HCT116 (cell line): ENCODE measurements at regions not wholly inside any gene's neighbourhood (a gene's known extent, or its start where the extent isn't known, plus 50 kb on each side); places are given as distances from the start of the nearest gene placed in this dataset.

Source experiments
- ATAC-seq: fragments of 200-7000 bp; cut with Tn5 transposase; 2 replicates; pipeline ENCODE4 v1.9.1; 2020; ENCODE audit warnings: mild to moderate bottlenecking, moderate library complexity
- BruUV-seq: library from RNA; stranded (reverse); fragments of 400-500 nt; replicated peaks from 2 replicates; lab custom pipeline; 2021; lab: Mats Ljungman, UMichigan
- CTCF ChIA-PET: fragments of 300-600 bp; sonication (Branson Sonifier 250); formaldehyde crosslinking; loops from one replicate; lab custom pipeline; 2021; ENCODE audit warnings: antibody characterized with exemption; lab: Charles Lee
- POLR2A ChIA-PET: fragments of 300-600, 350-600 bp; sonication (Branson Sonifier 250); formaldehyde crosslinking; loops from one replicate; lab custom pipeline; 2021; ENCODE audit warnings: antibody characterized with exemption; lab: Charles Lee
- RAD21 ChIA-PET, 2 experiments: fragments of 300-600 bp; sonication (Branson Sonifier 250); formaldehyde crosslinking; loops; one replicate each; lab custom pipeline; 2023; ENCODE audit warnings: low total read pairs in 2 of 2; ENCODE audit not compliant: uncharacterized antibody in 2 of 2, unreplicated experiment in 2 of 2, low non-redundant PET in 1 of 2; lab: Charles Lee
- DNase-seq: peaks from one replicate; pipeline ENCODE4 v3.0.0-alpha.2; 2010; ENCODE audit warnings: low read depth, low spot score
- H2AFZ ChIP-seq: fragments of 200-600 bp; shearing (Covaris generic), sonication (generic); 2 replicates; pipeline ENCODE4 v1.6.1; 2017; ENCODE audit warnings: low read depth, mixed run types, mixed read lengths, antibody characterized with exemption, low read length; ENCODE audit not compliant: poor library complexity, severe bottlenecking
- H3K27ac ChIP-seq: 2 replicates; pipeline ENCODE4 v1.5.1; 2012; ENCODE audit warnings: low read depth, low read length
- H3K27me3 ChIP-seq: fragments of 200-600 bp; sonication (generic); 2 replicates; pipeline ENCODE4 v1.6.1; 2016; ENCODE audit warnings: mixed run types, low read length, mixed read lengths; ENCODE audit not compliant: insufficient read depth
- H3K36me3 ChIP-seq, 2 experiments: fragments of 200-500 bp in 1 of 2; fragments of 200-600 bp in 1 of 2; sonication (Bioruptor generic) in 1 of 2; sonication (generic) in 1 of 2; 2 replicates each; pipeline versions ENCODE4 v1.5.1 to v1.6.1; 2014 to 2016; ENCODE audit warnings: low read length in 2 of 2, inconsistent platforms in 1 of 2, mixed read lengths in 1 of 2, mixed run types in 1 of 2; ENCODE audit not compliant: insufficient read depth in 2 of 2, control insufficient read depth in 1 of 2
- H3K4me1 ChIP-seq, 2 experiments: fragments of 200-600 bp in 1 of 2; sonication (generic) in 1 of 2; 2 replicates each; pipeline versions ENCODE4 v1.5.1 to v1.6.1; 2012 to 2017; ENCODE audit warnings: low read length in 2 of 2, inconsistent platforms in 1 of 2, mild to moderate bottlenecking in 1 of 2, mixed read lengths in 1 of 2, mixed run types in 1 of 2, moderate library complexity in 1 of 2; ENCODE audit not compliant: insufficient read depth in 2 of 2, control insufficient read depth in 1 of 2
- H3K4me2 ChIP-seq: fragments of 200-600 bp; sonication (generic); 2 replicates; pipeline ENCODE4 v1.6.1; 2017; ENCODE audit warnings: mixed run types, low read length, mixed read lengths
- H3K4me3 ChIP-seq, 2 experiments: fragments of 200-600 bp in 1 of 2; sonication (generic) in 1 of 2; replicated peaks in 1 of 2; 2 replicates each; pipeline ENCODE4 v1.5.1; 2011 to 2016; ENCODE audit warnings: low read length in 2 of 2, control low read depth in 1 of 2, low read depth in 1 of 2, mild to moderate bottlenecking in 1 of 2, mixed read lengths in 1 of 2, mixed run types in 1 of 2
- H3K79me2 ChIP-seq: fragments of 200-600 bp; sonication (generic); 2 replicates; pipeline ENCODE4 v1.6.1; 2017; ENCODE audit warnings: mild to moderate bottlenecking, mixed run types, low read length, moderate library complexity, mixed read lengths; ENCODE audit not compliant: insufficient read depth
- H3K9ac ChIP-seq: fragments of 200-600 bp; sonication (generic); 2 replicates; pipeline ENCODE4 v1.6.1; 2016; ENCODE audit warnings: low read length, mixed read lengths
- H3K9me2 ChIP-seq: fragments of 200-600 bp; sonication (generic), shearing (Covaris generic); 2 replicates; pipeline ENCODE4 v1.6.1; 2017; ENCODE audit warnings: mixed run types, mild to moderate bottlenecking, moderate library complexity; ENCODE audit not compliant: insufficient read depth
- H3K9me3 ChIP-seq, 2 experiments: fragments of 200-500 bp in 1 of 2; fragments of 200-600 bp in 1 of 2; sonication (Bioruptor generic) in 1 of 2; sonication (generic) in 1 of 2; 2 replicates each; pipeline ENCODE4 v1.6.1; 2014 to 2017; ENCODE audit warnings: low read length in 2 of 2, mixed read lengths in 2 of 2, inconsistent platforms in 1 of 2, low read depth in 1 of 2, mild to moderate bottlenecking in 1 of 2, mixed run types in 1 of 2, moderate library complexity in 1 of 2; ENCODE audit not compliant: control insufficient read depth in 1 of 2, insufficient read depth in 1 of 2
- H4K20me1 ChIP-seq: fragments of 200-600 bp; sonication (generic), shearing (Covaris generic); 2 replicates; pipeline ENCODE4 v1.6.1; 2017; ENCODE audit warnings: mixed run types, mild to moderate bottlenecking, moderate library complexity; ENCODE audit not compliant: insufficient read depth
- CBX3 ChIP-seq: IDR thresholded peaks from 2 replicates; pipeline ENCODE4 v1.6.1; 2012; ENCODE audit warnings: low read depth
- CEBPB ChIP-seq: IDR thresholded peaks from 2 replicates; pipeline ENCODE4 v1.6.1; 2012; ENCODE audit warnings: low read depth
- EGR1 ChIP-seq: IDR thresholded peaks from 2 replicates; pipeline ENCODE4 v1.6.1; 2012; ENCODE audit warnings: low read depth
- ELF1 ChIP-seq: IDR thresholded peaks from 2 replicates; pipeline ENCODE4 v1.6.1; 2012; ENCODE audit warnings: low read depth, borderline replicate concordance
- EZH2 ChIP-seq: fragments of 200-600 bp; sonication (generic); IDR thresholded peaks from 2 replicates; pipeline ENCODE4 v1.6.1; 2017; ENCODE audit warnings: antibody characterized with exemption, mixed run types
- EZH2phosphoT487 ChIP-seq: fragments of 200-600 bp; IDR thresholded peaks from 2 replicates; pipeline ENCODE4 v1.6.1; 2018; ENCODE audit warnings: antibody characterized with exemption, borderline replicate concordance
- FOSL1 ChIP-seq: IDR thresholded peaks from 2 replicates; pipeline ENCODE4 v1.6.1; 2012; ENCODE audit warnings: low read depth
- JUND ChIP-seq: IDR thresholded peaks from 2 replicates; pipeline ENCODE4 v1.6.1; 2012
- POLR2A ChIP-seq: IDR thresholded peaks from 2 replicates; pipeline ENCODE4 v1.7.0; 2011; ENCODE audit warnings: borderline replicate concordance; ENCODE audit not compliant: insufficient read depth, insufficient read length; ENCODE audit errors: extremely low read depth
- POLR2AphosphoS5 ChIP-seq: IDR thresholded peaks from 2 replicates; pipeline ENCODE4 v1.6.1; 2011; ENCODE audit warnings: mild to moderate bottlenecking, low read depth, low read length, moderate library complexity
- SIN3A ChIP-seq: IDR thresholded peaks from 2 replicates; pipeline ENCODE4 v1.6.1; 2012; ENCODE audit warnings: low read depth
- SP1 ChIP-seq: IDR thresholded peaks from 2 replicates; pipeline ENCODE4 v1.6.1; 2012; ENCODE audit warnings: low read depth
- SRF ChIP-seq: IDR thresholded peaks from 2 replicates; pipeline ENCODE4 v1.6.1; 2012; ENCODE audit warnings: low read depth
- YY1 ChIP-seq: IDR thresholded peaks from 2 replicates; pipeline ENCODE4 v1.6.1; 2011; ENCODE audit warnings: low read length, low read depth, moderate library complexity, mild to moderate bottlenecking; ENCODE audit not compliant: insufficient replicate concordance; ENCODE audit errors: extremely low read depth
- ZNF274 ChIP-seq: fragments of 200-500 bp; sonication (Bioruptor generic); IDR thresholded peaks from 2 replicates; pipeline ENCODE4 v1.6.1; 2014; ENCODE audit warnings: mild to moderate bottlenecking, low read depth, low read length, inconsistent platforms
- intact Hi-C: fragments of 100-400 bp; cut with micrococcal nuclease; formaldehyde crosslinking; loops from 2 replicates; pipeline ENCODE4 v1.10.0; 2022
- TF ChIP-seq, protein P1 (sequence below): IDR thresholded peaks from 2 replicates; pipeline ENCODE4 v1.6.1; 2012
- TF ChIP-seq, protein P2 (sequence below), 3 experiments: fragments of 200-600 bp in 1 of 3; sonication (generic) in 1 of 3; IDR thresholded peaks in 2 of 3; conservative IDR thresholded peaks in 1 of 3; 2 replicates each; pipeline ENCODE4 v1.5.1; 2012 to 2017; ENCODE audit warnings: low read depth in 2 of 3, low read length in 2 of 3, antibody characterized with exemption in 1 of 3, borderline replicate concordance in 1 of 3, control low read depth in 1 of 3, mild to moderate bottlenecking in 1 of 3, mixed read lengths in 1 of 3, mixed run types in 1 of 3, moderate library complexity in 1 of 3; ENCODE audit not compliant: insufficient read depth in 1 of 3
- TF ChIP-seq, protein P3 (sequence below): IDR thresholded peaks from 2 replicates; pipeline ENCODE4 v1.6.1; 2011; ENCODE audit warnings: mild to moderate bottlenecking, low read length, moderate library complexity; ENCODE audit not compliant: insufficient replicate concordance; ENCODE audit errors: extremely low read depth
- TF ChIP-seq, protein P4 (sequence below): IDR thresholded peaks from 2 replicates; pipeline ENCODE4 v1.6.1; 2012; ENCODE audit warnings: low read depth

- POLR2A ChIA-PET, result no interaction called here
- Histone ChIP-seq H3K4me1 (peaks cover 19 to 20% of the 10 kb centered on the region in 2 experiments), H3K27ac (no peak overlapping the region), H3K4me2 (no peak overlapping the region), H3K36me3 (no peaks in the 10 kb centered on the region), H2AFZ (no peak overlapping the region), H3K27me3 (peaks cover 21% of the 10 kb centered on the region; the same call in 1 of the 2 replicates), H3K9ac (no peak overlapping the region), H4K20me1 (no peaks in the 10 kb centered on the region), H3K4me3 (no peak overlapping the region), H3K9me3 (no peaks in the 10 kb centered on the region), H3K9me2 (no peaks in the 10 kb centered on the region), H3K79me2 (no peaks in the 10 kb centered on the region)
- DNase-seq (no peak), ATAC-seq (no peak)
- CTCF ChIA-PET, result no interaction called here
- TF ChIP-seq YY1, result no peak
- no peak for TF ChIP-seq JUND
- no peak for TF ChIP-seq EGR1
- TF ChIP-seq ELF1, result no peak
- TF ChIP-seq, protein P1, sequence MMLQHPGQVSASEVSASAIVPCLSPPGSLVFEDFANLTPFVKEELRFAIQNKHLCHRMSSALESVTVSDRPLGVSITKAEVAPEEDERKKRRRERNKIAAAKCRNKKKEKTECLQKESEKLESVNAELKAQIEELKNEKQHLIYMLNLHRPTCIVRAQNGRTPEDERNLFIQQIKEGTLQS, result no peak
- no peak for TF ChIP-seq SIN3A
- TF ChIP-seq SP1, result no peak
- TF ChIP-seq POLR2AphosphoS5, result no peak
- TF ChIP-seq, protein P2, sequence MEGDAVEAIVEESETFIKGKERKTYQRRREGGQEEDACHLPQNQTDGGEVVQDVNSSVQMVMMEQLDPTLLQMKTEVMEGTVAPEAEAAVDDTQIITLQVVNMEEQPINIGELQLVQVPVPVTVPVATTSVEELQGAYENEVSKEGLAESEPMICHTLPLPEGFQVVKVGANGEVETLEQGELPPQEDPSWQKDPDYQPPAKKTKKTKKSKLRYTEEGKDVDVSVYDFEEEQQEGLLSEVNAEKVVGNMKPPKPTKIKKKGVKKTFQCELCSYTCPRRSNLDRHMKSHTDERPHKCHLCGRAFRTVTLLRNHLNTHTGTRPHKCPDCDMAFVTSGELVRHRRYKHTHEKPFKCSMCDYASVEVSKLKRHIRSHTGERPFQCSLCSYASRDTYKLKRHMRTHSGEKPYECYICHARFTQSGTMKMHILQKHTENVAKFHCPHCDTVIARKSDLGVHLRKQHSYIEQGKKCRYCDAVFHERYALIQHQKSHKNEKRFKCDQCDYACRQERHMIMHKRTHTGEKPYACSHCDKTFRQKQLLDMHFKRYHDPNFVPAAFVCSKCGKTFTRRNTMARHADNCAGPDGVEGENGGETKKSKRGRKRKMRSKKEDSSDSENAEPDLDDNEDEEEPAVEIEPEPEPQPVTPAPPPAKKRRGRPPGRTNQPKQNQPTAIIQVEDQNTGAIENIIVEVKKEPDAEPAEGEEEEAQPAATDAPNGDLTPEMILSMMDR (IDR thresholded peaks at IDR 0.05 in 2 of 3, conservative IDR thresholded peaks at IDR 0.05 in 1 of 3; ENCODE audit: borderline replicate concordance in 1 of 3, insufficient read depth in 1 of 3, low read depth in 2 of 3, low read length in 2 of 3), result no peak
- TF ChIP-seq SRF, result no peak
- TF ChIP-seq FOSL1, result no peak
- TF ChIP-seq POLR2A, result no peak
- no peak for TF ChIP-seq ZNF274
- TF ChIP-seq EZH2, result no peak
- TF ChIP-seq, protein P3, sequence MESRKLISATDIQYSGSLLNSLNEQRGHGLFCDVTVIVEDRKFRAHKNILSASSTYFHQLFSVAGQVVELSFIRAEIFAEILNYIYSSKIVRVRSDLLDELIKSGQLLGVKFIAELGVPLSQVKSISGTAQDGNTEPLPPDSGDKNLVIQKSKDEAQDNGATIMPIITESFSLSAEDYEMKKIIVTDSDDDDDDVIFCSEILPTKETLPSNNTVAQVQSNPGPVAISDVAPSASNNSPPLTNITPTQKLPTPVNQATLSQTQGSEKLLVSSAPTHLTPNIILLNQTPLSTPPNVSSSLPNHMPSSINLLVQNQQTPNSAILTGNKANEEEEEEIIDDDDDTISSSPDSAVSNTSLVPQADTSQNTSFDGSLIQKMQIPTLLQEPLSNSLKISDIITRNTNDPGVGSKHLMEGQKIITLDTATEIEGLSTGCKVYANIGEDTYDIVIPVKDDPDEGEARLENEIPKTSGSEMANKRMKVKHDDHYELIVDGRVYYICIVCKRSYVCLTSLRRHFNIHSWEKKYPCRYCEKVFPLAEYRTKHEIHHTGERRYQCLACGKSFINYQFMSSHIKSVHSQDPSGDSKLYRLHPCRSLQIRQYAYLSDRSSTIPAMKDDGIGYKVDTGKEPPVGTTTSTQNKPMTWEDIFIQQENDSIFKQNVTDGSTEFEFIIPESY, result no peak
- no peak for TF ChIP-seq EZH2phosphoT487
- no peak for TF ChIP-seq CEBPB
- TF ChIP-seq, protein P4, sequence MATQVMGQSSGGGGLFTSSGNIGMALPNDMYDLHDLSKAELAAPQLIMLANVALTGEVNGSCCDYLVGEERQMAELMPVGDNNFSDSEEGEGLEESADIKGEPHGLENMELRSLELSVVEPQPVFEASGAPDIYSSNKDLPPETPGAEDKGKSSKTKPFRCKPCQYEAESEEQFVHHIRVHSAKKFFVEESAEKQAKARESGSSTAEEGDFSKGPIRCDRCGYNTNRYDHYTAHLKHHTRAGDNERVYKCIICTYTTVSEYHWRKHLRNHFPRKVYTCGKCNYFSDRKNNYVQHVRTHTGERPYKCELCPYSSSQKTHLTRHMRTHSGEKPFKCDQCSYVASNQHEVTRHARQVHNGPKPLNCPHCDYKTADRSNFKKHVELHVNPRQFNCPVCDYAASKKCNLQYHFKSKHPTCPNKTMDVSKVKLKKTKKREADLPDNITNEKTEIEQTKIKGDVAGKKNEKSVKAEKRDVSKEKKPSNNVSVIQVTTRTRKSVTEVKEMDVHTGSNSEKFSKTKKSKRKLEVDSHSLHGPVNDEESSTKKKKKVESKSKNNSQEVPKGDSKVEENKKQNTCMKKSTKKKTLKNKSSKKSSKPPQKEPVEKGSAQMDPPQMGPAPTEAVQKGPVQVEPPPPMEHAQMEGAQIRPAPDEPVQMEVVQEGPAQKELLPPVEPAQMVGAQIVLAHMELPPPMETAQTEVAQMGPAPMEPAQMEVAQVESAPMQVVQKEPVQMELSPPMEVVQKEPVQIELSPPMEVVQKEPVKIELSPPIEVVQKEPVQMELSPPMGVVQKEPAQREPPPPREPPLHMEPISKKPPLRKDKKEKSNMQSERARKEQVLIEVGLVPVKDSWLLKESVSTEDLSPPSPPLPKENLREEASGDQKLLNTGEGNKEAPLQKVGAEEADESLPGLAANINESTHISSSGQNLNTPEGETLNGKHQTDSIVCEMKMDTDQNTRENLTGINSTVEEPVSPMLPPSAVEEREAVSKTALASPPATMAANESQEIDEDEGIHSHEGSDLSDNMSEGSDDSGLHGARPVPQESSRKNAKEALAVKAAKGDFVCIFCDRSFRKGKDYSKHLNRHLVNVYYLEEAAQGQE, result no peak
- TF ChIP-seq CBX3, result no peak
- RAD21 ChIA-PET, result no interaction called here
- no TSS peak for BruUV-seq
- intact Hi-C loops, result no loop called here
Measured at GRCh38 chr2:19805266-19805665, 96.5 kb downstream of the TTC32 start.
